Uterus (tissue), 3 donors: ENCODE measurements at regions not wholly inside any gene's neighbourhood (a gene's known extent, or its start where the extent isn't known, plus 50 kb on each side); places are given as distances from the start of the nearest gene placed in this dataset.

Experiments
- DNase-seq, 2 donors: peaks; one replicate each; pipeline ENCODE4 v3.0.0-alpha.2; 2019 to 2020
- H3K27ac ChIP-seq, 2 donors: fragments of 200-600 bp; sonication (generic); 1 replicate in 1 of 2; 2 replicates in 1 of 2; pipeline ENCODE4 v1.5.1; 2016 to 2018
- H3K27me3 ChIP-seq, 2 donors: fragments of 200-600 bp; sonication (generic); one replicate each; pipeline ENCODE4 v1.5.1; 2018 to 2019; ENCODE audit warnings: control low read depth in 1 of 2
- H3K36me3 ChIP-seq, 2 donors: fragments of 200-600 bp; sonication (generic); one replicate each; pipeline ENCODE4 v1.5.1; 2019; ENCODE audit warnings: control low read depth in 1 of 2
- H3K4me1 ChIP-seq, 2 donors: fragments of 200-600 bp; sonication (generic); one replicate each; pipeline ENCODE4 v1.5.1; 2018 to 2019; ENCODE audit warnings: control low read depth in 1 of 2
- H3K4me3 ChIP-seq, 2 donors: fragments of 200-600 bp; sonication (generic); 1 replicate in 1 of 2; 2 replicates in 1 of 2; pipeline ENCODE4 v1.5.1; 2018 to 2019; ENCODE audit warnings: mild to moderate bottlenecking in 1 of 2
- H3K9me3 ChIP-seq, 2 donors: fragments of 200-600 bp; sonication (generic); one replicate each; pipeline ENCODE4 v1.5.1; 2019; ENCODE audit warnings: control low read depth in 1 of 2
- CTCF ChIP-seq, 4 experiments: fragments of 200-600 bp in 2 of 4; fragments of 450-650 bp in 2 of 4; sonication (generic) in 2 of 4; IDR thresholded peaks; one replicate each; pipeline ENCODE4 v1.5.1; 2016 to 2019; ENCODE audit warnings: antibody characterized with exemption in 4 of 4, mild to moderate bottlenecking in 2 of 4, moderate library complexity in 1 of 4
- POLR2A ChIP-seq, 2 donors: fragments of 450-650 bp; IDR thresholded peaks; one replicate each; pipeline ENCODE4 v1.6.1; 2016; ENCODE audit warnings: antibody characterized with exemption in 2 of 2, mild to moderate bottlenecking in 1 of 2, moderate library complexity in 1 of 2
- intact Hi-C: fragments of 100-400 bp; cut with DNase I; formaldehyde crosslinking; loops from one replicate; pipeline ENCODE4 v1.15.1; 2023; ENCODE audit warnings: low total_unique reads
- donor health status: DM: yes; HTN: yes; CAD: no.

- intact Hi-C loops = no loop called here
- DNase-seq = no peak
- no peaks in the 10 kb centered on the region for H3K36me3 ChIP-seq
- H3K27ac ChIP-seq = no peak overlapping the region
- H3K4me1 ChIP-seq = no peaks in the 10 kb centered on the region
- no peaks in the 10 kb centered on the region for H3K27me3 ChIP-seq
- no peak for TF ChIP-seq POLR2A (IDR thresholded peaks at IDR 0.05)
- TF ChIP-seq CTCF (IDR thresholded peaks at IDR 0.05) = no peak
- no peaks in the 10 kb centered on the region for H3K9me3 ChIP-seq
- no peak overlapping the region for H3K4me3 ChIP-seq
Observed at GRCh38 chr1:69278923-69279322, 288.8 kb upstream of the LRRC7 start.

GRCh38 chr1:69283516-69283915, 284.2 kb upstream of the LRRC7 start:
- Histone ChIP-seq H3K4me3 (no peak overlapping the region), H3K36me3 (no peaks in the 10 kb centered on the region), H3K27ac (no peak overlapping the region), H3K27me3 (no peaks in the 10 kb centered on the region), H3K4me1 (no peaks in the 10 kb centered on the region), H3K9me3 (no peaks in the 10 kb centered on the region)
- intact Hi-C loops = no loop called here
- TF ChIP-seq CTCF (IDR thresholded peaks at IDR 0.05) = no peak
- no peak for TF ChIP-seq POLR2A (IDR thresholded peaks at IDR 0.05)
- no peak for DNase-seq

- TF ChIP-seq POLR2A (IDR thresholded peaks at IDR 0.05) (no peak), CTCF (IDR thresholded peaks at IDR 0.05) (no peak)
- intact Hi-C loops = no loop called here
Observed at GRCh38 chr1:69284508-69284907, 283.2 kb upstream of the LRRC7 start.

GRCh38 chr1:69288416-69288815, 279.3 kb upstream of the LRRC7 start:
- H3K4me1 ChIP-seq = no peaks in the 10 kb centered on the region
- no peak for DNase-seq

More at GRCh38 chr1:69284508-69284907, 283.2 kb upstream of the LRRC7 start:
- no peak for DNase-seq
- H3K36me3 ChIP-seq = no peaks in the 10 kb centered on the region
- no peaks in the 10 kb centered on the region for H3K4me1 ChIP-seq
- no peaks in the 10 kb centered on the region for H3K9me3 ChIP-seq
- H3K27me3 ChIP-seq = no peaks in the 10 kb centered on the region
- no peak overlapping the region for H3K27ac ChIP-seq
- H3K4me3 ChIP-seq = no peak overlapping the region

GRCh38 chr1:69290291-69290690, 277.4 kb upstream of the LRRC7 start:
- Histone ChIP-seq H3K9me3 (no peaks in the 10 kb centered on the region), H3K4me1 (no peaks in the 10 kb centered on the region), H3K27me3 (no peaks in the 10 kb centered on the region), H3K27ac (no peak overlapping the region), H3K36me3 (no peaks in the 10 kb centered on the region), H3K4me3 (no peak overlapping the region)
- DNase-seq = no peak
- TF ChIP-seq CTCF (IDR thresholded peaks at IDR 0.05) (no peak), POLR2A (IDR thresholded peaks at IDR 0.05) (no peak)
- intact Hi-C loops = no loop called here

More at GRCh38 chr1:69288416-69288815, 279.3 kb upstream of the LRRC7 start:
- Histone ChIP-seq H3K36me3 (no peaks in the 10 kb centered on the region), H3K27me3 (no peaks in the 10 kb centered on the region), H3K4me3 (no peak overlapping the region), H3K9me3 (no peaks in the 10 kb centered on the region), H3K27ac (no peak overlapping the region)
- intact Hi-C loops = no loop called here
- TF ChIP-seq CTCF (IDR thresholded peaks at IDR 0.05) (no peak), POLR2A (IDR thresholded peaks at IDR 0.05) (no peak)
